ENCODE measurements at regions not wholly inside any gene's neighbourhood (a gene's known extent, or its start where the extent isn't known, plus 50 kb on each side); places are given as distances from the start of the nearest gene placed in this dataset.
"Not testable (repeated sequence)": the region's sequence is repeated elsewhere in the genome, so short reads cannot be mapped to it uniquely, and the experiment has no call there.

DNA sequence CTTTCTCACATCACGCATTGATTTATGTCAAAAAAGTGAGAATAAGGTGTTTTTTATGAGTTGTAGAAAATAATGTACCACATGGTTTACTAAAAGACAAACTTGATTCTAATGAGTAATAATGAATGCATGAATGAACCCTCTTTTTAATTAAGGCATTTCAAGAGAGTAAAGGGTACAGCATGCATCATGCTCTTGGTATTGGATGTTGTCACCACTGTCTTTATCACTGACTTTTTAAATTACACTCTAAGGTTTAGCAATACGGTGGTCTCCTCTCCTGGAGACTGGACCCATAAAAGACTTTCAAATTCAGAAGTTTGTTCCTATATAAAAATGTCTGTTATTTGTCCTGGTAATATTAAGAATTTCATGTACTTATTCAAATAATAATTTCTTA, 277.5 kb upstream of the TGFBR2 start:
- H3K36me3 ChIP-seq (ENCODE audit: control insufficient read depth in 2 of 2, extremely low read depth in 1 of 2, insufficient read depth in 2 of 2, low read length in 2 of 2); H4K20me1 ChIP-seq (ENCODE audit: control insufficient read depth, extremely low read depth, insufficient read depth, low read length); H3K9me3 ChIP-seq (ENCODE audit: control insufficient read depth, low read depth, low read length); H3K4me3 ChIP-seq (ENCODE audit: control insufficient read depth in 2 of 3, extremely low read depth in 1 of 3, insufficient read depth in 2 of 3, low read depth in 1 of 3, low read length in 3 of 3); H3K27ac ChIP-seq (ENCODE audit: control insufficient read depth, insufficient read depth, low read length); H3K27me3 ChIP-seq (ENCODE audit: control insufficient read depth, extremely low read depth, insufficient read depth, low read length); H3K4me2 ChIP-seq (ENCODE audit: control insufficient read depth, extremely low read depth, insufficient read depth, low read depth, low read length); H3K79me2 ChIP-seq (ENCODE audit: control insufficient read depth, insufficient read depth, low read length); H3K9ac ChIP-seq (ENCODE audit: control insufficient read depth, extremely low read depth, insufficient read depth, low read length); H2AFZ ChIP-seq (ENCODE audit: control insufficient read depth, low read length); DNase-seq (ENCODE audit: low read depth, low spot score); H3K9me1 ChIP-seq (ENCODE audit: control insufficient read depth, extremely low read depth, insufficient read depth, low read length); dilution Hi-C loops (cut with MboI; ENCODE audit: extremely low pct_ligation_motif_present, low sequenced_read_pairs): not testable (repeated sequence)
- peaks cover 21% of the 10 kb centered on the region for H3K4me1 ChIP-seq (ENCODE audit: control insufficient read depth, extremely low read depth, insufficient read depth, low read length)
- FAIRE-seq = peak; percentile 83

DNA sequence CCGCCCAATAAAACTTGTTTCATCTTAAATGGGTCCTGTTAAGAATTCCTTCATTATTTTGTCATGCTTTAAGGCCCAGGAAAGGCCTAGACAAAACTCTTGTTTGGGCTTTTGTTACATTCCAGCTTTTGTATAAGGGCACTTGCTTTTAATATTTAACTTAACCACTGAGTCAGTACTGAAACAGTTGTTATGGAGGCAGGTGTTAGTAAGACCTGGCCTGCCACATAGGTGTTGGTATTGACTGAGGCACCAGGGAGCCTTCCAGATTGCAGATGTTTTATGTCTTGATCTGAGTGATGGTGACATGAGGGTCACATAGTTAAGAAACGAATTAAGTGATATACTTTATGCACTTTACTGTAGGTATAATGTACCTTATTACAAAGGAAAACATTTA, 274.9 kb upstream of the TGFBR2 start:
- H3K27me3 ChIP-seq (ENCODE audit: control insufficient read depth, extremely low read depth, insufficient read depth, low read length) = no peaks in the 10 kb centered on the region
- H2AFZ ChIP-seq (ENCODE audit: control insufficient read depth, low read length) = no peak overlapping the region
- H3K4me2 ChIP-seq (ENCODE audit: control insufficient read depth, extremely low read depth, insufficient read depth, low read depth, low read length) = no peak overlapping the region
- no peak overlapping the region for H3K27ac ChIP-seq (ENCODE audit: control insufficient read depth, insufficient read depth, low read length)
- H3K9me1 ChIP-seq (ENCODE audit: control insufficient read depth, extremely low read depth, insufficient read depth, low read length) = no peaks in the 10 kb centered on the region
- H3K36me3 ChIP-seq (ENCODE audit: control insufficient read depth in 2 of 2, extremely low read depth in 1 of 2, insufficient read depth in 2 of 2, low read length in 2 of 2) = no peaks in the 10 kb centered on the region
- no peak overlapping the region for H3K9ac ChIP-seq (ENCODE audit: control insufficient read depth, extremely low read depth, insufficient read depth, low read length)
- no peaks in the 10 kb centered on the region for H3K79me2 ChIP-seq (ENCODE audit: control insufficient read depth, insufficient read depth, low read length)
- no peak for DNase-seq (ENCODE audit: low read depth, low spot score)
- no peaks in the 10 kb centered on the region for H3K9me3 ChIP-seq (ENCODE audit: control insufficient read depth, low read depth, low read length)
- no peak overlapping the region for H3K4me3 ChIP-seq (ENCODE audit: control insufficient read depth in 2 of 3, extremely low read depth in 1 of 3, insufficient read depth in 2 of 3, low read depth in 1 of 3, low read length in 3 of 3)
- FAIRE-seq = peak; percentile 69
- peaks cover 21% of the 10 kb centered on the region for H3K4me1 ChIP-seq (ENCODE audit: control insufficient read depth, extremely low read depth, insufficient read depth, low read length)
- dilution Hi-C loops (cut with MboI; ENCODE audit: extremely low pct_ligation_motif_present, low sequenced_read_pairs) = no loop called here
- H4K20me1 ChIP-seq (ENCODE audit: control insufficient read depth, extremely low read depth, insufficient read depth, low read length) = no peaks in the 10 kb centered on the region
- TF ChIP-seq CTCF (optimal IDR thresholded peaks at IDR 0.05 in 1 of 3, IDR thresholded peaks at IDR 0.05 in 1 of 3, conservative IDR thresholded peaks at IDR 0.05 in 1 of 3; ENCODE audit: extremely low read depth in 1 of 3, insufficient read depth in 2 of 3, low read length in 3 of 3) (no peak), EZH2 (IDR thresholded peaks at IDR 0.05; ENCODE audit: low read length) (no peak)

DNA sequence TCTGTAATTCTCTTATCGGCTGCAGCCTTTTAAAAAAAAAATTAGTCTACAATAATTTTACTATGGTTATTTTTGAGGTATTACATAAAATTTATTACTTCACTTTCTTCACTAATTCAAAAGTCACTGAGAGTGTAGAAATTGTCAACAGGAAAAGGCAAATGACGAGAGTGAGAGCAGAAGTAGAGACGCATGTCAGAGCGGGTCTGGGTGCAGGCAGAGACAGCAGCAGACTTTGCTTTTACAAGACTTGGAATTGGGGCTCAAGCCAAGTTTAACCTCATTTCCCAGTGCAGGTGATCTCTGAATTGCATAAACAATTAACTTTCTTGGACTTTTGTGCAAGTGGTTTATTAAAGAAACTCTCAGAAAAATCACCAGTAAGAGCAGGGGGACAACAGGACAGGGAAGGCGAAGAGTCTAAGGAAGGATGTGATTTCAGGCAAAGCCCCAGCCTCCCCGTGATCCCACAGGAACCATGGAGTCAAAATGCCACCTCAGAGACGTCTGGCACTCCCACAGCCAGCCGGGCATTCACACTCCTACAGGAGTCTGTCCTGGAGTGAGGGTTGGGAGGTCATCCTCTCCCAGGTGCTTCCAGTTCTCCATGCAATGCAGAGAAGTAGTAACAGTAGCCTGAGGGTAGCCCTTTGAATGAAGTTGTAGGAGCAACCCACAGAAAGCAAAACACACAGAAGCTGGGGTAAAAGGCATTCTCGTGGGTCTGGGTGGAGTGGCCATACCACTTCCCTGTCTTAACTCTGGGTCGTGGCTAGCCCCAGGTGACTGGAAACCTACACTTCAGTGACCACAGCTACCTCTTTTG, 274.0 kb upstream of the TGFBR2 start:
- no peak for TF ChIP-seq EZH2 (IDR thresholded peaks at IDR 0.05; ENCODE audit: low read length)
- TF ChIP-seq CTCF (optimal IDR thresholded peaks at IDR 0.05 in 1 of 3, IDR thresholded peaks at IDR 0.05 in 1 of 3, conservative IDR thresholded peaks at IDR 0.05 in 1 of 3; ENCODE audit: extremely low read depth in 1 of 3, insufficient read depth in 2 of 3, low read length in 3 of 3) = no peak
- peak overlapping the region; percentile 26 for H3K9ac ChIP-seq (ENCODE audit: control insufficient read depth, extremely low read depth, insufficient read depth, low read length)
- H3K4me1 ChIP-seq (ENCODE audit: control insufficient read depth, extremely low read depth, insufficient read depth, low read length) = peaks cover 21% of the 10 kb centered on the region
- H3K9me3 ChIP-seq (ENCODE audit: control insufficient read depth, low read depth, low read length) = no peaks in the 10 kb centered on the region
- DNase-seq (ENCODE audit: low read depth, low spot score) (no peak), FAIRE-seq (peak; percentile 86)
- H3K27ac ChIP-seq (ENCODE audit: control insufficient read depth, insufficient read depth, low read length) = peak overlapping the region; percentile 63
- H2AFZ ChIP-seq (ENCODE audit: control insufficient read depth, low read length) = peak overlapping the region; percentile 85
- H3K4me2 ChIP-seq (ENCODE audit: control insufficient read depth, extremely low read depth, insufficient read depth, low read depth, low read length) = peak overlapping the region; percentile 67
- no peaks in the 10 kb centered on the region for H3K36me3 ChIP-seq (ENCODE audit: control insufficient read depth in 2 of 2, extremely low read depth in 1 of 2, insufficient read depth in 2 of 2, low read length in 2 of 2)
- H3K9me1 ChIP-seq (ENCODE audit: control insufficient read depth, extremely low read depth, insufficient read depth, low read length) = no peaks in the 10 kb centered on the region
- dilution Hi-C loops (cut with MboI; ENCODE audit: extremely low pct_ligation_motif_present, low sequenced_read_pairs) = no loop called here
- H3K4me3 ChIP-seq (ENCODE audit: control insufficient read depth in 2 of 3, extremely low read depth in 1 of 3, insufficient read depth in 2 of 3, low read depth in 1 of 3, low read length in 3 of 3) = no peak overlapping the region
- no peaks in the 10 kb centered on the region for H4K20me1 ChIP-seq (ENCODE audit: control insufficient read depth, extremely low read depth, insufficient read depth, low read length)
- no peaks in the 10 kb centered on the region for H3K79me2 ChIP-seq (ENCODE audit: control insufficient read depth, insufficient read depth, low read length)
- no peaks in the 10 kb centered on the region for H3K27me3 ChIP-seq (ENCODE audit: control insufficient read depth, extremely low read depth, insufficient read depth, low read length)
